ENCODE measurements at regions not wholly inside any gene's neighbourhood (a gene's known extent, or its start where the extent isn't known, plus 50 kb on each side); places are given as distances from the start of the nearest gene placed in this dataset.
"Not testable (repeated sequence)": the region's sequence is repeated elsewhere in the genome, so short reads cannot be mapped to it uniquely, and the experiment has no call there.

DNA sequence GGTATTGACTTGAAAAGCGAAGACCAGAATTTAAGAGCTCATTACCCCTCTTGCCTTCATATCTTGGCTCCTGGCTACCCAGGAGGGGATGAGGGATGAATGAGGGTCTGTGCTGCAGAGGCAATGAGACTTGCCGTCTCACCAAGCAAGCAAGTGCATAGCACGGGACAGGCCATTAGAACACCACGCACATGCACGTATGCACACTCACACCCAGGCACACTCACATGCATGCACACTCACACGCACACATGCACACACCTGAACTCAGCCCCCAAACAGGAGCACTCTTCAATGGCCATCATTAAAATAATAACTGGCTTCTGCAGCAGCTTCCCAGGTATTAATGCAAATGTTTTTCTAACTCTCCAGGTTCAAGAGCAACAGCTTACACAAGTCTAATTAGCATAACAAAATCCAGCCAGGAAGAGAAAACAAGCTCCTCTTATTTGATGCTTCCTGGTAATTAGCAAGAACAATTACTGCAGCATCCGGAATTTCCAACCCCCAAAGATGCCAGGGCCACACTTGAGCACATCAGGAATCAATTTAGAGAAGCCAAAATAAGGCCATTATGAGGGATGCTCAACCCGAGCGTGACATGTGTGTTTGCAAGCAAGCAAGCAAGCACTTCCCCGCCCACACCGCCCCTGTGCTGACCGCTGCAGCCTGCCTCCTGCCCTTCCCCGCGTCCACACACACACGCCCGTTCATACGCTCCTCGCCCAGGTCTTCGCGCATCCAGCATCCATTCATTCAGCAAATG, 171.6 kb upstream of the TNRC6C start:
- DNase-seq, result no peak

DNA sequence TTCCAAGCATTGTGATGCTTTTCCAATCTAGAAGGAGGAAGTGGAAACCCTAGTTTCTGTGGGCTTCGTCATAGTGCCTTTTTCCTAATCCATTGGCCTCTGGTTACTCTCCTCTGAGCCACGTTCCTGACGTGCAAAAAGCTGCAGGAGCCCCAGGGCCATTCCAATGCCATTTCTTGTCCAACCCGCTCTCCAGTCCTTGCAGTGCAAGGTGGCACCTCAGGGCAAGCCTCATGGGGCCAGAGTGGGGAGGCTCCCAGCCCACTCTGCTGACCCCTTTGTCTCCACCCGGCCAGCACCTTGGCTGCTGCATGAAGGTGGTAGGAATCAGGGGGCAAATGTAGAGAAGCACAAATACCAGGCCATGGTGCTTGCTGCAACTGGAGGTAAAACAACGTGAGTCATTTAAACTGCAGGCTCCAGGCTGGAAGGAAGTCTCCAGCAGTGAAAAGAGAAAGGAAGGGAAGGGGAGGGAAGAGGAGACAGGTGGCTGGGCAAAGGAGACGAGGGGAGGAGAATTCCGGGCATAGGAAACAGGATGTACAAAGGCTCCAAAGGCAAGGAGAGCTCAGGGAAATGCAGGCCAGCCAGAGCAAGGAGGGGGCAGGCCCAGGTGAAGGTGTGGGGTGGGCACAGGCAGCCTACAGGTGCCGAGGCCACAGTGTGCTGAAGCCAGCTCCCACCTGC, 168.2 kb upstream of the TNRC6C start:
- no peak for DNase-seq

DNA sequence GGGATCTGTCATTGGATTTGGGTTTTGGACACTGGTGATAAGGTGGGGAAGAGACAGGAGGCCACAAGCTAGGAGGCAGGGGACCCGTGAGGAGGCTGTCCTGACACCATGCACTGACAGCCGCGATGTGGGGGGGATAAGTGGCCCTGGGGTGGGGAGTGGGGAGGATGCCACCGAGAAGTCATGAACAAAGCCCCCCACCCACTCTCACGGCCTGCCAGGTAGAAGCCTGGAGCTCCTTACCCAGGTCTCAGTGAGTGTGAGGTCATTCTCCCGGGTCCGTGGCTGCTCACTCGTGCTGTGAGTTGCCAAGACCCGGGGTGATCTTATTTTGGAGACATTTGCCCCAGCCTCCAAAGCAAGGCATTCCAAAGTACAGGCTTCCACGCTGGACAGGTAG, 165.9 kb upstream of the TNRC6C start:
- no peak for DNase-seq

DNA sequence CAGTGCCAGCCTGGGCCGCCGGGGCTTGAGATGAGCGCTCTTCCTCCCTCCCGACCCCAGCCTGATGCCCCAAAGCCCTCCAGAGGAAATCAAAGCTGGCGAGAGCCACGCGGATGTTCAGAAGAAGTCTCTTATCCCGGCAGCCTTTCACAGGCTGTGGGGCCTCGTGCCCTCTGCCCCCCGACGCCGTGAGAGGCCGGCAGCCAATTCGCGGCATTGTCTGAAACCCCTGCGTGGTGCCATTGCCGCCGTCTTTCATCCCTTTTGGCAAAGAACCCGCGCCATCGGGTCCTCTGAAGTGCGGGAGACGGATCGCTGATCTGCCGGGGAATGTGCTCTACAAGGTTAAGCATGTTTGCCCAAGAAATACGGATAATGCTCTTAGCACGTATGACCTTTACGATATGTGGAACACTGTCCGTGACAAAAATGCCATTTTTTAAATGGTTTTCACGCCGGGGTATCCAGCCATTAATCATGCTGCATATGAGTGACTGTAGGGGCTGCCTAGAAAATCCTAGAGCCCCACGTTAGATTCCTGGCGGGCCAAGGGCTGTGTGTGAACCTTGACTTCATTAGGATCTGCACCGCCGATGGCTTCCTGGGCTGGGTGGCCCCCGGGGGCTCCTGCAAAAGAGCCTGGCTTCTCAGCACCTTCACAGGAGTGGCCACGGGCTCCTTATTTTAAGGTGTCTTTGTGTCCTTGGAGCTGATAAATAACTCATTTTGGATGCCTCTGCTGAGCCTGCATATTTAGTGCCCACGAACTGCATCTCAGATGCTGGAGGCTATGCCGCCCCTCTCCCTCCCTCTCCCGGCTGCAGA, 165.1 kb upstream of the TNRC6C start:
- DNase-seq, result no peak

DNA sequence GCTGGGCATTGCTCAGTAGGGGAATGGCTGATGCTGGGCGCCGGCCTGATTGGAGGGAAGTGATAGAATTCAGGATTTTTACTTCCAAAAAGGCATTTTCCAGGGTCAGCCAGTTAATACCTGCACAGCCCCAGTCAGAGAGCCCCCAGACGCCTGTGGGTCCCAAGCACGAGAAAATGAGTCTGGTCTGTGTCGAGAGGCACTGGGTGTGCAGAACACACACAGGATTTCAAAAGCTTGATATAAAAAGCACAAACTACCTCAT, 164.6 kb upstream of the TNRC6C start:
- DNase-seq, result no peak

DNA sequence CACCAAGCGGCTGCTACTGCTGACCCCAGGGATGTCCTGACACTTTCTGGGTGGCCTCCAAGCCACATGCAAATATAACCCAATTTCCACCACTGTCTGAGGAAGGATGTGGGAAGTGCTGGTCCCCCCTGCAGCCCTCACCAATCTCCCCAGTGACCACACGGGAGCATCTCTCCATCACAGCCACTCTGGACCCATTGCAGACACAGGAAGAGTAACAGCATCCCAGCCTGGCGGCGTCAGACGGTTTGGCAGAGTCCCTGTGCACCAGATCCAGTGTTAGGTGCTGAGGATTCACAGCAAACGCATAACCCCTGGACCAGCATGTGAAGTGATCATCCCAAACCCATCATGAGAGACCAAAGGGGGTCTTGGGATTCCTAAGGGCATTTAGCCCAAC, 163.7 kb upstream of the TNRC6C start:
- DNase-seq, result no peak

DNA sequence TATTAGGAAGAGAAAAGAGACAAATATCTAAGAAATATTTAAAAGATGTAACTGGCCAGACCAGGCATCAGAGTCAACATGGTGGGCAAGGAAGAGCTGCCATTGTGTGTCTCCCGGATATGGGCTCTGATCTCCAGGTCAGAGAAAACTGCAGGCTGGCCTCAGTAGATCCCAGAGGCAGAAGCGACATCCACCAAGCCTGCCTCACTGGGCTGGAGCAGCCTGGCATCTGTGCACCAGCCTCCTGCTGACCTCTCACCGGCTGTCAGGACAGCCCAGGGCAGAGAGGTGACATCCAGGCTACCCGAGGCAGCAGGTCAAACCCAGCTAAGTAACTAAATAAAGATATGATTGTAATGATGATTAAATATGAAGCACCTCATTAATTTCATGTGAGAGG, 162.8 kb upstream of the TNRC6C start:
- DNase-seq, result no peak

DNA sequence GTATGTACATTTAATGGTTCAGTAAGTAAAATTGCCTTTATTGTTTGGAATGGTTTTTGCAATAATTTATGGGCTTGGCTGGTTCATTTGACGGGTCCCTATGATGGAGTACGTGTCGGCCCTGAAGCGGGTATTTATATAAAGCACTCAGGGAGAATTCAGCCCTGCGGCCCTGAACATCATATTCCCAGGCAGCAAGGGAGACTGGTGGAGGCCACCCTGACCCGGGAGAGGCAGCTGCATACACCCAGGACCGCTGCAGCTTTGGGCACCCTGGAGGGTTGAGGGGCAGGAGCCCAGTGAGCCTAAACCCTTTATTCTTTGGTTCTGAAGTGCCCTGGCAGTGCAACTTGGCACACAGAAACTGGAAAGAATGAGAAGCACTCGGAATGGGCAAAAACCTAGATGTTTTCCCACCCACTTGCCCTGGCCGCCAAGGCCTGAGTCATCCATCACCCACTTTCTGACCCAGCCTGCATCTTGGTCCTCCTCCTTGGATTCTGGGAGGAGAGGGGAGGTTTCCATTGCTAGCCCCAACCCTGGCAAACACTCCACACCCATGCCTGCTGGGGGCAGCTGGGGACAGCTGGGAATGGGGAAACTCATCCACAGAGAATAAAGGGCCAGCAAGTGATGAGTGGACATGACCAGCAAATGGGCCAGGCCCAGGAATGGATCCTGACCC, 162.2 kb upstream of the TNRC6C start:
- DNase-seq, result no peak

DNA sequence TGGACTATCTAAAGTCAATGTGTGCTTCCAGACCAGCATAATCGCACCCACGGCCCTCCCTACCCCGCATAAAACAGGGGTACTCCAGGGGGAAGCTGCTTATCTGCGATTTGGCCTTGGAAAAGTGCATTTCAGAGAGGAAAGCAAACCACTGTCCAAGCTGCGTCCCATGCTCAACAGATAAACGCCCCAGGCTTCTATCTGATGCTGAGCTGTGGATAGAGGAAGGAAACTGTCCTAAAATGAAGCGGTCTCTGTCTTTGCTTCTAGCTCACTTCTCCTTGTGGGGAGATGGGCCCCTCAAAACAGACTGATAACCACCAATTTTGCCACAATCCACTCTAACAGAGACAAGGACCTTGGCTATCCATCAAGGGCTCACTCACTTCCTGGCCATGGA, 160.5 kb upstream of the TNRC6C start:
- no peak for DNase-seq

DNA sequence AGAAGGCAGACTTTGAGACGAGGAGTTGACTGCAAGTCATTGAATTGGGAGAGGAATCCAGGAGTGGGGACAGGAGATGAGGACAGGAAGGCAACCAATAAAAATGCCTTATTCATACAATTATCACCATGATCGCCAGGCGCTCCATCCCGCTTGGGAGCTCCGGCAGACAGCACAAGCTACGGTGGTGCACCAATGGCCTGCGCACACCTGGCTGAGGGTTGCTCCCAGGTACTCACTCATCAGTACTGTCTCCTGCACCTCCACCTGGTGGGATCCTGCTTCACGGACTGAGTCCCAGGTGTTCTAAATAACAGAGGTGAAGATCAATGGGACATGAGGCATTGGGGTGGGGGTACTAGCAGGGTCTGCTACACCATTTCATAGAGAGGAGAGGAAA, 160.0 kb upstream of the TNRC6C start:
- no peak for DNase-seq

DNA sequence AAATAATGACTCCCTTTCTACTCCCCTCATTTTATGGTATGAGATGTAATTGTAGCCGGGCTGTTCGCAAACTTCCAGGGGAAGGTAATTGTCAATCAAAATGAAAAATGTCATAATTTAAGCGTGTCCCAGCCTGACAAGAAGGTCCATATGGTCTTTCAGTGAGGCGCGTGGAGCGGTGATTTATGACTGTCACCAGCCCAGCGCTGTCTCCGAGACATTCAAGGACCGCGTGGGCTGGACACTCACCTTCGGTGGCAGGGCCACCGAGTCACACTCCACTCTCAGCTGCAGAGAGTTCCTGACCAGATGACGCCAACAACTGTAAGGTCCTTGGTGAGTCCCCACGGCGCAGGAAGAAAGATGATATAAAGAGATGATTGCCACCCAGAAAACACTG, 157.7 kb upstream of the TNRC6C start:
- DNase-seq, result no peak

DNA sequence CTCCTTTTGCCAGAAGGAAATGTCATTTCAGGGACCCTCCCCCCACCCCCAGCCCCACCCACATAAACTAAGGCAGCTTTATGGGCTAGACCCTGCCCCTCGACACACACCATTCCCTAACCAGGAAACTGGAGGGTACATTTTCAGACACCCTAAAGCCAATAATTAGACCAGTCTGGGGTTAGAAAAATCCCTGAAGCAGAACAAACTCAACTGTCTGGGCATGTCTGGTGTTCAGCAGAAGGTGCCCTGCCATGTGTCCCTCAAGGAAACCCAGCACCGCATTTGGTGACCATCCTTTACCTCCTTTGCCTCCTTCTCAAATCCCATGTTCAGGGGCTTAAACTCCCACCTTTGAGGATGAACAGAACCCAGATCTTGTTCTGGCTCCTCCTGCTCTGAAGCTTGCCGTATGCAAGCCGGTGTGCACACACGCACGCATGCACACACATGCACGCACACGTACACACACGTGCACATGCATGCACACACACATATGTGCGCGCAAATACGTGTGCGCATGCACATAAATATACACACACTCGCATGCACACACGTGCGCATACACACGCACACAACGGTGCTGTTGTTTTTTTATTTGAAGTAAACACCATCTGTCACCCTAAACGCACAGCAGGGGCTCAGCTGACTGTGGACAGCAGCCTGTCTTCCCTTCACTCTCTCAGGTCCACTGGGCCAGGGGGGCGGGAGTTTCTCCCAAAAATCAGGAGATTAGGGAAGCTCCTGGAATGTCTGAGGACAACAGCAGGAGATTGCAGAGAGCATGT, 156.8 kb upstream of the TNRC6C start:
- DNase-seq, result no peak

DNA sequence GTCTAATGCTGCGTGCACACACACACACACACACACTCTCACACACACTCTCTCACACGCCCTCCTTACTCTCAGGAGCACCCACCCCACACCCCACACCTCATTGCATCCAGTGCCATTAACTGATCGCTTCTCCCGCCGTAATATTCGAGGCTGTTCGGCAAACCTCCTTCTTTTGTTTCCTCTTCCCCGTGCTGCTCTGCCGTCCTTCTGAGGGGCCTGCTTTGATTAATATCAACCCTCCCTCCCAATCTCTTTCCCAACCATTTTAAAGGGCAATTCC, 156.2 kb upstream of the TNRC6C start:
- DNase-seq, result no peak

DNA sequence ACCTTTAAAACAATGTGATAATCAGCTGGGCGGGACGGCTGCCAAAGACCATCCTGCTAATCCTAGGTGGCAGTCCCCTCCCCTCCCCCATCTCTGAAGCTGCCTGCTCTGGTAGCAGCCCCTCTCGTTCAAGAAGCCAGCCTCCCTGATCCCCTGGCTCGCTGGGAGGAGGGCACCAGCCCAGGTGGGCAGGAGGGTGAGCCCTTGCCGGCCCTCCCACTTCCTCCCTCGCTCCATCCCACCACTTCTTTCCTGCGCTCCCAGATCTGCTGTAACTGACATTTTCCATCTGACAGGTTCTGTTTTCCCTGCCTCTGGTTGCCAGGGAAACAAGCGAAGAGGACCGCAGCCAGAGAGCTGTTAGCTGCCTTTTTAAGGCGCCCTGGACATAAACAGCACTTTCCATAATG, 155.7 kb upstream of the TNRC6C start:
- DNase-seq, result no peak

DNA sequence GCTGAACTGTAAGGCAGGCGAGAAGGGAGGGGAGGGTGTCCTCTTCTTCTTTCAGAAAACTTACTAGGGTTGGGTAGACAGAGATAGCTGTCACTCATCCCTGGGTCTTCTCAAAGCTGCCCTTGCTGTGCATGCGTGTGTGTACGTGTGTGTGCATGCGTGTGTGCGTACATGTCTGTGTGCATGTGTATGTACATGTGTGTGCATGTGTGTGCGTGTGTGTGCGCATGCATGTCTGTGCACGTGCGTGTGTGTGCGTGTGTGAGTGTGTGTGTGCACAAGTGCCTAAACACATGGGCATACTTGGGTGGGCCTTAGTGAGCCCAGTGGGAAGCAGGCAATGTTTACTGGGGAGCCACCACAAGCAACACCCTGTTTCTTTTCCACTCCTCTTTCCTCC, 154.8 kb upstream of the TNRC6C start:
- no peak for DNase-seq

DNA sequence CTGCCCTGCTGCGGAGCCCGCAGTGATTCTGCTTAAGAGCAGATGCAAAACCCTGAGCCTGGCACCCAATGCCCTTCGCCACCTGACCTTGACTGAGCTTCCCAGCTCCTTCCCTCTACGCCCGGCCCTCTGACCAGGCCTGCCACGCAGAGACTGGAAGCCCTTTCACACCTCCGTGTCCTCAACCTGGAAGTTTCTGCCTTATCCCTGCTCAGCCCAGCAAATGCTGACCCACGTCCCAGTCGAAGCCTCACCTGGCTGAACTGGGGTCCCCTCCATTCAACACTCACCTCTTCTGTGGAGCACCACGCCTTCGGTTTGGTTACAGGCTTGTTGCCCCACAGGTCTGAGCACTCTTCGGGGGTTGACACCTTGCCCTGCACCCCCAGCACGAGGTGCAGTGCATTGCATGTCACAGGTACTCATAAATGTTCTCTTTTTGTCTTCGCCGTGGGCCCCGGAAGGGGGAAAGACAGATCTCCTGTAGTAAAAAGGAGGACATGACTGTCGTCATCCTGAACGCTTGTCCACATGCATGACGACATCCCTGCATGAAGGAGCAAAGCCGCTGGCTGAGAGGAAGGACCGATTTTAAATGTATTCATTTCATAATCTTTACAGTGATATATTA, 153.6 kb upstream of the TNRC6C start:
- no peak for DNase-seq

DNA sequence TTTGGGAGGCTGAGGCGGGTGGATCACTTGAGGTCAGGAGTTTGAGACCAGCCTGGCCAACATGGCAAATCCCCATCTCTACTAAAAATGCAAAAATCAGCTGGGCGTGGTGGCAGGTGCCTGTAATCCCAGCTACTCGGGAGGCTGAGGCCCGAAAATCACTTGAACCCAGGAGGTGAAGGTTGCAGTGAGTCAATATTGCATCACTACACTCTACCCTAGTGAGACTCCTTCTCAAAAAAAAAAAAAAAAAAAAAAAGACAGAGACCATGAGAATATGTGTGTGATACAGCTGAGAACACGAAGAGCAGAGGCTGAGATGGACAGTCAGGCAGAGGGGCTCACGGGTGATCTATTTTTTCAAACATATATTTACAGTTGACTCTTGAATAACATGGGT, 152.5 kb upstream of the TNRC6C start:
- not testable (repeated sequence) for DNase-seq

DNA sequence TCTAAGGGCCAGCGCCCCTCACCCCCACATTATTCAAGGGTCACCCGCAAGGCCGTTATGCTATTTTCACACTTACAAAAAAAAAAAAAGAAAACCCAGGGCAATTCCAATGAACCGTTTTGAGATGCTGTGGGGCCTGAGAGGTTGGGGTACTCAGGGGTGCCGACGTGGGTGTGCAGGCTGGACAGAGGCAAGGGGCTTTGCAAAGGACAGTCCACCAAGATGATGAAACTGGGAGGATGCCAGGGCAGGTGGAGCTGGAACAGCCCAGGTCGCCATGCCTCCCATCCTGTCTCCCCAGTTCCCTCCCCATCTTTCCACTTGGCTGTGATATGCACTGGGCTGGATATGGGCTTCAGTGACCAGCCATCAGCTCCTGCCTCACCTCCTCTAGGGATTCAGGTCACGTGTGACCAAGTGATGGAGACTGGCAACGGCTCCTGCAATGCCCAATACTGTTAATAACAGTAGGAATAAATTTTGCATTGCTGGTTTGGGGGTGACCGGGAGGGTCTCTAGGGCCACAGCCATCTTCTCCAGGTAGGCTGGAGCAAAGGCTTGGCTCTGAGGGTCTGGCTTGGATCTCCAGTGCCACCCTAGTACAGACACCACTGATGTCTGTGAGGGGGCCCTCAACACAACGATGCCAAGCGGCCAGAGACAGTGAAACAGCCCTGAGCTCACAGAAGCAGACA, 151.3 kb upstream of the TNRC6C start:
- no peak for DNase-seq

DNA sequence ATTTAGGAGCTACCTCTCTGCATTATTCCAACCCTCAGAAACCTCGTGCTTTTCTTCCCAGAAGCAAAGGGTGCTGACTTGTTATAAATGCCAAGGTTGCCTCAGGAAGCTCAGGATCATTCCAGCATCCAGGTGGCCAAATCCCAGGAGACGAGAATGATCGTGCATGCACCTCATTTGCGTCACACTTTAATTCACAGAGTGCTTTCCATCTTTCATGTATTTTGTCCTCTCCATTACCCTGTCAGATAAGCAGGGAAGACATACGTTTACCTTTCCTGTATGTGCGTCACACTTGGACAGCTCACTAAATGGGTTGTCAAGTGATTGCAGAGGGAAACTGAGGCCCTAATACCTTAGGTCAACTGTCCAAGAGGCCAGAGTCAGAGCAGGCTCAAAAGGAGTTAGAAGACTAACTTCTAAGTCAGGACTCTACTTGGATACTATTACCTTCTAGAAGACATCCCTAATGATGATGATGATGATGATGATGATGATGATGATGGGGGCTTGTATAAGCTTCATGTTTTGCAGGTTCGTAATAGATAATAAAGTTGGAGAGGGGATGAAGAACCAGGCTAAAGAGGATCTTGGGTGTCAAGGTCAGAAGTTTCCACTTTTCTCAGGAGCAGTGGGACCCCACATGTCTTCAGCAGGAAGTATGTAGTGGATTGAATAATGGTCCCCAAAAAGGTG, 150.6 kb upstream of the TNRC6C start:
- no peak for DNase-seq

DNA sequence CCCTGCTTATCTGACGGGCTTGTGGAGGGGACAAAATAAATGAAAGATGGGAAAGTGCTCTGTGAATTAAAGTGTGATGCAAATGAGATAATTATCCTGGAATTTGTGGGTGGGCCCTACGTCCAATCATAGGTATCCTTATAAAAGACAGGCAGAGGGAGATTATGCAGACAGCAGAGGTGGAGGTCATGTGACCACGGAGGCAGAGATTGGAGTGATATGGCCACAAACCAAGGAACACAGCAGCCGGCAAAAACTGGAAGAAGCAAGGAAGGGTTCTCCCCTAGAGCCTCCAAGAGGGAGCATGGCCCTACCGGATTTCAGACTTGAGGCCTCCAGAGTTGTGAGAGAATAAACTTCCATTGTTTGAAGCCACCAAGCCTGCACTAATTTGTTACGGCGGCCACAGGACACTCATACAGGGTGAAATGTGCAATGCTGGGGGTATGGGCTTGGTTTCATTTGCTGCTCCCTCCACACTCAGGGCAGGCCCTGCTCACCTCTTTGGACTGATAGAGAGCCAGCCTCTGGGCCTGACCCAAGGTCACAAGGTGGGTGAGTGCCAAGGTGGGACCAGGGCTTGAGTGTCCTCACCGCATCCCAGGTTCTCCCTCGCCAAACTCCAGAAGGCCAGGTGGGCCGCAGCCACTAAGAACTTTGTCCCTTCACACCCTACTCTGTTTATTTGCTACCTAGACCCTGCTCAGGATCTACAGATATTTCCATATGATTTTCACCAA, 149.6 kb upstream of the TNRC6C start:
- no peak for DNase-seq

DNA sequence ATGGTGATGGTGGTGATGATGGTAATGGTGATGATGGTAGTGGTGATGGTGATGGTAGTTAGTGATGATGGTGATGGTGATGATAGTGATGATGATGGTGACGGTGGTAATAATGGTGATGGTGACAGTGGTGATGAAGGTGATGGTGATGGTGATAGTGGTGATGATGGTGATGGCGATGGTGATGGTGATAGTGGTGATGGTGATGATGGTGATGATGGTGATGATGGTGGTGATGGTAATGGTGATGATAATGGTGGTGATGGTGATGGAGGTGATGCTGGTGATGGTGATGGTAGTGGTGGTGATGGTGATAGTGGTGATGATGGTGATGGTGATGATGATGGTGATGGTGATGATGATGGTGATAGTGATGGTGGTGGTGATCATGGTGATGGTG, 148.7 kb upstream of the TNRC6C start:
- DNase-seq, result no peak
